HG03135 (cell line): ENCODE measurements at regions not wholly inside any gene's neighbourhood (a gene's known extent, or its start where the extent isn't known, plus 50 kb on each side); places are given as distances from the start of the nearest gene placed in this dataset.

Experiments used
- ATAC-seq: cut with Tn5 transposase; IDR thresholded peaks from one replicate; pipeline ENCODE4 v1.9.1; 2021; ENCODE audit warnings: mild to moderate bottlenecking, moderate library complexity; ENCODE audit not compliant: unreplicated experiment

GRCh38 chr2:143835481-143835880 is 684.4 kb downstream of the ZEB2 start:
- ATAC-seq = no peak

GRCh38 chr2:143833015-143833660 is 686.8 kb downstream of the ZEB2 start:
- ATAC-seq = no peak

GRCh38 chr2:143830476-143830875 is 689.4 kb downstream of the ZEB2 start:
- ATAC-seq = no peak

- no peak for ATAC-seq
These were observed 691.0 kb downstream of the ZEB2 start for GRCh38 chr2:143828763-143829537.

GRCh38 chr2:143824791-143825190 is 695.1 kb downstream of the ZEB2 start:
- ATAC-seq = no peak

GRCh38 chr2:143823876-143824275 is 694.7 kb downstream of the ARHGAP15 start:
- no peak for ATAC-seq

- ATAC-seq = no peak
These were observed 694.1 kb downstream of the ARHGAP15 start for GRCh38 chr2:143823296-143823695.

- no peak for ATAC-seq
These were observed 693.5 kb downstream of the ARHGAP15 start for GRCh38 chr2:143822736-143823135.

- no peak for ATAC-seq
These were observed 690.5 kb downstream of the ARHGAP15 start for GRCh38 chr2:143819764-143820163.

GRCh38 chr2:143819190-143819735 is 690.0 kb downstream of the ARHGAP15 start:
- no peak for ATAC-seq
